ENCODE measurements at regions not wholly inside any gene's neighbourhood (a gene's known extent, or its start where the extent isn't known, plus 50 kb on each side); places are given as distances from the start of the nearest gene placed in this dataset.

DNA sequence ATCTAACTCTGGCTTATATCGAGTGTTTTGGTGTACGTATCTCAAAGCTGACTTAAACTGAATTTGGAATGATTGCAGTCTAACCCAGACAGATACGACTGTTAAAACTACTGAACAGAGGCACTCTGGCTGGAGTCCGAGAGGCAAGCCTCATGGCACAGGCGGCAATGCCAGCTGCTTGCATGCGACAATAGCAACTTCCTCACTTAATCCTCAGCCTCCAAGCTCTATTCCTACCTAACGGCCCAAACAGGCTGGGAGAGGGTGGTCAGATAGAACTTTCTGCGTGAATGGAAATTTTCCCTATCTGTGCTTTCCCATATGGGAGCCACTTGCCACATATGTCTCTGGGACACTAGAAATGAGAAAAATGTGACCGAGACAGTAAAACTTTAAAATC is 292.0 kb upstream of the KLF6 start:
- TF ChIP-seq POLR2A (IDR thresholded peaks at IDR 0.05) (no peak), POLR2AphosphoS5 (IDR thresholded peaks at IDR 0.05) (no peak)
- TF ChIP-seq, protein P1, sequence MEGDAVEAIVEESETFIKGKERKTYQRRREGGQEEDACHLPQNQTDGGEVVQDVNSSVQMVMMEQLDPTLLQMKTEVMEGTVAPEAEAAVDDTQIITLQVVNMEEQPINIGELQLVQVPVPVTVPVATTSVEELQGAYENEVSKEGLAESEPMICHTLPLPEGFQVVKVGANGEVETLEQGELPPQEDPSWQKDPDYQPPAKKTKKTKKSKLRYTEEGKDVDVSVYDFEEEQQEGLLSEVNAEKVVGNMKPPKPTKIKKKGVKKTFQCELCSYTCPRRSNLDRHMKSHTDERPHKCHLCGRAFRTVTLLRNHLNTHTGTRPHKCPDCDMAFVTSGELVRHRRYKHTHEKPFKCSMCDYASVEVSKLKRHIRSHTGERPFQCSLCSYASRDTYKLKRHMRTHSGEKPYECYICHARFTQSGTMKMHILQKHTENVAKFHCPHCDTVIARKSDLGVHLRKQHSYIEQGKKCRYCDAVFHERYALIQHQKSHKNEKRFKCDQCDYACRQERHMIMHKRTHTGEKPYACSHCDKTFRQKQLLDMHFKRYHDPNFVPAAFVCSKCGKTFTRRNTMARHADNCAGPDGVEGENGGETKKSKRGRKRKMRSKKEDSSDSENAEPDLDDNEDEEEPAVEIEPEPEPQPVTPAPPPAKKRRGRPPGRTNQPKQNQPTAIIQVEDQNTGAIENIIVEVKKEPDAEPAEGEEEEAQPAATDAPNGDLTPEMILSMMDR (IDR thresholded peaks at IDR 0.05 in 8 of 11, conservative IDR thresholded peaks at IDR 0.05 in 3 of 11) = no peak
